Psoas muscle (tissue), 7 donors: ENCODE measurements at regions not wholly inside any gene's neighbourhood (a gene's known extent, or its start where the extent isn't known, plus 50 kb on each side); places are given as distances from the start of the nearest gene placed in this dataset.

Experiments used
- ATAC-seq, 4 donors: fragments of 200-7000 bp; cut with Tn5 transposase; one replicate each; pipeline ENCODE4 v1.9.1; 2020; ENCODE audit warnings: moderate library complexity in 3 of 4, mild to moderate bottlenecking in 2 of 4
- DNase-seq, 2 donors: peaks; one replicate each; pipeline ENCODE4 v3.0.0-alpha.2; 2020
- H3K27ac ChIP-seq: fragments of 200-600 bp; one replicate; pipeline ENCODE4 v1.8.0; 2022
- H3K27me3 ChIP-seq, 3 donors: fragments of 200-600 bp in 1 of 3; one replicate each; pipeline versions ENCODE4 v1.6.1 to v1.8.0; 2013 to 2022; ENCODE audit warnings: low read length in 2 of 3, mild to moderate bottlenecking in 2 of 3, moderate library complexity in 1 of 3; ENCODE audit not compliant: insufficient read depth in 3 of 3
- H3K36me3 ChIP-seq, 2 donors: fragments of 200-600 bp in 1 of 2; one replicate each; pipeline versions ENCODE4 v1.6.1 to v1.8.0; 2013 to 2022; ENCODE audit warnings: low read depth in 1 of 2, mild to moderate bottlenecking in 1 of 2, moderate library complexity in 1 of 2; ENCODE audit not compliant: insufficient read depth in 1 of 2
- H3K4me1 ChIP-seq: fragments of 200-600 bp; one replicate; pipeline ENCODE4 v1.8.0; 2022
- H3K4me3 ChIP-seq: fragments of 200-600 bp; one replicate; pipeline ENCODE4 v1.8.0; 2022; ENCODE audit warnings: mild to moderate bottlenecking
- H3K9me3 ChIP-seq: fragments of 200-600 bp; one replicate; pipeline ENCODE4 v1.8.0; 2022
- WGBS, 3 donors: extraction: QIAGEN DNeasy Blood & Tissue Kit; methylation state at CpG; one replicate each; pipeline versions ENCODE4 v1.1.6 to v1.1.7; 2013; 5-methylcytosine and 5-hydroxymethylcytosine counted together
- intact Hi-C, 2 donors: fragments of 100-400 bp; cut with DNase I; formaldehyde crosslinking; loops; one replicate each; pipeline versions ENCODE4 v1.11.0 to v1.14.2; 2022
- TF ChIP-seq, protein P1 (sequence below): fragments of 200-600 bp; IDR thresholded peaks from one replicate; pipeline ENCODE4 v1.8.0; 2022; ENCODE audit warnings: antibody characterized with exemption
- donor health status: healthy with polysubstance abuse.
- donor health status: DM: no; HTN: no; CAD: no; lungs with moderate emphysema.
- donor health status: Bipolar disorder and iron deficiency.
- donor health status: healthy.
- donor health status: DM: yes; HTN: yes; CAD: no.
- donor health status: DM: no; HTN: no; CAD: no.
- donor health status: DM: yes; HTN: yes; CAD: no.

DNA sequence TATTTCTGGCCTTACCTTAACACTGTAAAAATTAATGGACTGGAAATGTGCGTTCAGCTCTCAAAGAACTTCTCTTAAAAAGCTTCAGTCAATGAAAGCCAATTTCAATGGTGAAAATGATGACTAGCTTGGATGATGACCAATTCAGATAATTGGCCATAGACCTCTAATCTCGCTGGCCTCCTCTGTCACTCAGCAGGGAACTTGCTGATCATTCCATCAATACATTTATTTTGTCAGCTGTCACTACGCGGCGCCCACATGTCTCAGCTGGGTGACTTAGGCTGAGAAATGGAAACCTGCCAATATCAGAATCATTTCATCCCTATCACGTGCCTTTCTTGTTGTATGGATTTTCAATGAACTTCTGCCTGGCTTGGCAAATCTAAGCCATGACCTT, 673.0 kb upstream of the AUTS2 start:
- Histone ChIP-seq H3K9me3 (peaks cover 8% of the 10 kb centered on the region), H3K4me1 (no peaks in the 10 kb centered on the region), H3K36me3 (no peaks in the 10 kb centered on the region), H3K27ac (no peak overlapping the region), H3K4me3 (no peak overlapping the region), H3K27me3 (peaks cover 0 to 4% (median 4%) of the 10 kb centered on the region in 3 donors)
- intact Hi-C loops: no loop called here
- WGBS, 3 donors: 72 to 77% (median 75%) methylated on average over 6 of the region's 6 CpGs
- DNase-seq (no peak), ATAC-seq (no peak)
- TF ChIP-seq, protein P1, sequence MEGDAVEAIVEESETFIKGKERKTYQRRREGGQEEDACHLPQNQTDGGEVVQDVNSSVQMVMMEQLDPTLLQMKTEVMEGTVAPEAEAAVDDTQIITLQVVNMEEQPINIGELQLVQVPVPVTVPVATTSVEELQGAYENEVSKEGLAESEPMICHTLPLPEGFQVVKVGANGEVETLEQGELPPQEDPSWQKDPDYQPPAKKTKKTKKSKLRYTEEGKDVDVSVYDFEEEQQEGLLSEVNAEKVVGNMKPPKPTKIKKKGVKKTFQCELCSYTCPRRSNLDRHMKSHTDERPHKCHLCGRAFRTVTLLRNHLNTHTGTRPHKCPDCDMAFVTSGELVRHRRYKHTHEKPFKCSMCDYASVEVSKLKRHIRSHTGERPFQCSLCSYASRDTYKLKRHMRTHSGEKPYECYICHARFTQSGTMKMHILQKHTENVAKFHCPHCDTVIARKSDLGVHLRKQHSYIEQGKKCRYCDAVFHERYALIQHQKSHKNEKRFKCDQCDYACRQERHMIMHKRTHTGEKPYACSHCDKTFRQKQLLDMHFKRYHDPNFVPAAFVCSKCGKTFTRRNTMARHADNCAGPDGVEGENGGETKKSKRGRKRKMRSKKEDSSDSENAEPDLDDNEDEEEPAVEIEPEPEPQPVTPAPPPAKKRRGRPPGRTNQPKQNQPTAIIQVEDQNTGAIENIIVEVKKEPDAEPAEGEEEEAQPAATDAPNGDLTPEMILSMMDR: no peak

DNA sequence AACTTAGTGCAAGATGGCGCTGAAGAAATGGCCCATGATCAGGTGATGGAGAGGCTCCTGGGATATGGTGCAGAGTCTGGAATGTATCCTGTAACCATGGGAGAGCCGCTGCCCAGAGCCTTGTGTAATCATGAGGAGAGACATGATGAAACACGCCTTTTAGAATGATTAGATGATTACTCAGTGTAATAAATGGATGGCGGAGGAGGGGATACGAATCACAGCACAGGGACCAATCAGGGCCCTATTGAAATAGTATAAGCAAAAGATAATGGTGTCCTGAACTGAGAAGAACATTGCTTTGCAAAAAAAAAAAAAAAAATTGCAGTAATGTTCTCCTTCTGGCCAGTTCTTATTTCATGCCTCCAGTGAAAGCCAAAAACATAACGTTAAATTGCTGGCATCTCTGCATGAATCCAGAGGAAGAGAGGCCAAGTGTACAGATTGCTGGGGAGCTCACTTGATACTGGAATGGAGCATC, 668.5 kb upstream of the AUTS2 start:
- peak in 1 of 4 donors; percentile 32 for ATAC-seq
- 55 to 63% (median 58%) methylated on average over 6 of the region's 6 CpGs for WGBS, 3 donors
- DNase-seq: peak in 1 of 2 donors; percentile 31

DNA sequence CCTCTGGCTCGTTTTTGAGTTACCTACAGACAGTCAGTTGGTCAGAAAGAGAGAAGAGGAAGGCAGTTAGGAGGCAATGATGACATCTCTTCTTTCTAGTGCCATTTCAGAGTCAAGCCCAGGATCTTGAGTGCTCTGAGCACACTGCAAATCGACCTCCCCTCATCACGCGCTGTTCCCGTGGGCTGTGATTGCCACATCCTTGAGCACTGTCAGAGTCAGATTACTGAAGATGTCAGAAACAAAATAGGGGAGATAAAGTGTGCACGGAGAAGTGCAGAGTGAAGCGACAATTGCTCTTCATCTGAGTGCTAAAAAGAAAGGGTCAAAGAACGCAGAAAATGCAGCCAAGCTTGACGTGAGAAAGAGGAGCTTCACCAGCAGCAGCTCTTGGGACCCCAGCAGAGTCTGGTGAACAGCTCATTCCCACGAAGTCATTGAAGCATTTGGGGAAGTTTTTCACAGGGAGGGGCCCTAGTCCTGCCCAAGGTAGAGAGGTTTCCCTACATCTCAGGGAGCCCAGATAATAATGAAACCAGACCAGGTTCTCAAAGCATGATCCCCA, 661.7 kb upstream of the AUTS2 start:
- Histone ChIP-seq H3K4me1 (no peaks in the 10 kb centered on the region), H3K36me3 (no peaks in the 10 kb centered on the region), H3K4me3 (no peak overlapping the region), H3K9me3 (no peaks in the 10 kb centered on the region), H3K27ac (no peak overlapping the region), H3K27me3 (peaks cover 0 to 2% (median 0%) of the 10 kb centered on the region in 3 donors)
- intact Hi-C loops: no loop called here
- TF ChIP-seq, protein P1: no peak
- WGBS, 3 donors: 62 to 64% (median 64%) methylated on average over 10 of the region's 10 CpGs
- DNase-seq (no peak), ATAC-seq (no peak)

More for the DNA sequence above, 668.5 kb upstream of the AUTS2 start:
- Histone ChIP-seq H3K4me3 (no peak overlapping the region), H3K4me1 (no peaks in the 10 kb centered on the region), H3K27ac (no peak overlapping the region), H3K27me3 (peaks cover 0 to 2% (median 0%) of the 10 kb centered on the region in 3 donors), H3K9me3 (no peaks in the 10 kb centered on the region), H3K36me3 (no peaks in the 10 kb centered on the region)
- intact Hi-C loops: no loop called here
- TF ChIP-seq, protein P1: no peak

DNA sequence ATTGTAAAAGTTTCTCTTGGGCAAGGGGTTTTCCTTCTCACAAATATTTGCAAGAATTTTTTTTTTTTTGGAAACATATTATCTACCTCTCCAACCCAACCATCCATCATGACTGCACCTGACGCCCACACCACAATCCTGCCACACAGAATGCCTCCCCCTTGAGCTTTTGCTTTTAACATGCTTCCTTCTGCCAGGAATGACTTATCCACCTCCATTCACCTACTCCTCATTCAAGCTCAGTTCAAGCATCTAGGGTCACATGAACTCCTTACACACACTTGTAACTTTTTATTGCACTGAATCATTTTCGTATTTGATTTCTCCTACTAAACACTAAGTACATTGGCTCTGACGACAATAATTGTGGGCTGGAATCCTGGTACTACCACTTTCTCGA, 660.1 kb upstream of the AUTS2 start:
- 81 to 86% (median 83%) methylated on average over 4 of the region's 4 CpGs for WGBS, 3 donors
- TF ChIP-seq, protein P1: no peak
- no peak for ATAC-seq

DNA sequence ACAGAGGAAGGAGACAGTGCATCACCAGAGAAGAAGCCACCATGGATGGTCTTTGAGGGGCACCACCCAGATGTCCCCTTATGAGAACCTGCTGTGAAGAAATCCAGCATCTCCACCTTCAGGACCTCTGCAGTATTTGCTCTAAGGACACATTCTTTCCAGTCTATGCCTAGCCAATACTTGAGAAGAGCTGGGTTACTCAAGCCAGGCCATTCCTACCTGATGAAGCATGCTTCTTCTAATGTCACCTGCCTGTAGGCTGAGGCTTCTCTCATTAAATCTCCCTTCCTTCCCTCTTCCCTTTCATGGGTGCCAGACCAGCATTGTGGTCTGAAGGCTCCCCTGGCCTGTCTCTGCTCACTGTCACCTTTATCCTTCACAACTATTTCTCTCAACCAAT, 654.5 kb upstream of the AUTS2 start:
- Histone ChIP-seq H3K4me1 (no peaks in the 10 kb centered on the region), H3K36me3 (no peaks in the 10 kb centered on the region), H3K9me3 (peaks cover 5% of the 10 kb centered on the region), H3K4me3 (no peak overlapping the region), H3K27ac (no peak overlapping the region), H3K27me3 (peaks cover 0 to 3% (median 0%) of the 10 kb centered on the region in 3 donors)
- DNase-seq (no peak), ATAC-seq (no peak)
- intact Hi-C loops: no loop called here
- TF ChIP-seq, protein P1: no peak

More for the DNA sequence above, 660.1 kb upstream of the AUTS2 start:
- DNase-seq: no peak
- H3K36me3 ChIP-seq: no peaks in the 10 kb centered on the region
- no peaks in the 10 kb centered on the region for H3K27me3 ChIP-seq
- intact Hi-C loops: no loop called here
- H3K9me3 ChIP-seq: no peaks in the 10 kb centered on the region
- H3K4me1 ChIP-seq: no peaks in the 10 kb centered on the region
- H3K4me3 ChIP-seq: no peak overlapping the region
- H3K27ac ChIP-seq: no peak overlapping the region
